CD4-positive, alpha-beta T cell (primary cell): ENCODE measurements at regions not wholly inside any gene's neighbourhood (a gene's known extent, or its start where the extent isn't known, plus 50 kb on each side); places are given as distances from the start of the nearest gene placed in this dataset.

Experiments used
- ATAC-seq: fragments of 200-7000 bp; cut with Tn5 transposase; one replicate; pipeline ENCODE4 v1.10.0; 2022; ENCODE audit warnings: mild to moderate bottlenecking; ENCODE audit not compliant: poor library complexity
- CTCF ChIA-PET: fragments of 350-600 bp; sonication (Branson Sonifier 250); formaldehyde crosslinking; loops from one replicate; lab custom pipeline; 2021; ENCODE audit warnings: antibody characterized with exemption, inconsistent platforms; lab: Charles Lee
- POLR2A ChIA-PET: fragments of 350-600 bp; sonication (Branson Sonifier 250); formaldehyde crosslinking; loops from one replicate; lab custom pipeline; 2021; ENCODE audit warnings: antibody characterized with exemption, inconsistent platforms; lab: Charles Lee
- DNase-seq, 14 experiments: peaks; one replicate each; pipeline ENCODE4 v3.0.0-alpha.2; 2013 to 2020; ENCODE audit warnings: mixed read lengths in 2 of 14
- H3K27ac ChIP-seq, 2 donors: one replicate each; pipeline versions ENCODE4 v1.5.1 to v1.7.0; 2013; ENCODE audit warnings: low read length in 2 of 2, low read depth in 1 of 2, mild to moderate bottlenecking in 1 of 2
- H3K27me3 ChIP-seq, 2 experiments: 1 replicate in 1 of 2; 2 replicates in 1 of 2; pipeline versions ENCODE4 v1.6.1 to v1.7.0; 2013; ENCODE audit warnings: low read length in 2 of 2, control low read depth in 1 of 2, mild to moderate bottlenecking in 1 of 2, moderate library complexity in 1 of 2; ENCODE audit not compliant: insufficient read depth in 2 of 2, control insufficient read depth in 1 of 2
- H3K36me3 ChIP-seq: one replicate; pipeline ENCODE4 v1.6.1; 2013; ENCODE audit warnings: low read length, control low read depth; ENCODE audit not compliant: insufficient read depth
- H3K4me1 ChIP-seq: one replicate; pipeline ENCODE4 v1.6.1; 2013; ENCODE audit warnings: low read length, control low read depth; ENCODE audit not compliant: insufficient read depth
- H3K4me3 ChIP-seq: one replicate; pipeline ENCODE4 v1.5.1; 2013; ENCODE audit warnings: mild to moderate bottlenecking, low read length, moderate library complexity
- H3K9me3 ChIP-seq, 2 experiments: 1 replicate in 1 of 2; 2 replicates in 1 of 2; pipeline versions ENCODE4 v1.6.1 to v1.7.0; 2013; ENCODE audit warnings: low read length in 2 of 2, mild to moderate bottlenecking in 2 of 2, control low read depth in 1 of 2, moderate library complexity in 1 of 2; ENCODE audit not compliant: control insufficient read depth in 1 of 2, insufficient read depth in 1 of 2
- H3K27ac Mint-ChIP-seq: one replicate; pipeline ENCODE4 v1.8.0; 2020; ENCODE audit warnings: mixed read lengths
- H3K27me3 Mint-ChIP-seq: one replicate; pipeline ENCODE4 v1.8.0; 2021; ENCODE audit warnings: mixed read lengths
- H3K36me3 Mint-ChIP-seq: one replicate; pipeline ENCODE4 v1.8.0; 2021; ENCODE audit warnings: low read depth, mixed read lengths
- H3K4me1 Mint-ChIP-seq: one replicate; pipeline ENCODE4 v1.8.0; 2021; ENCODE audit warnings: low read depth, mixed read lengths
- H3K4me3 Mint-ChIP-seq: one replicate; pipeline ENCODE4 v1.8.0; 2020; ENCODE audit warnings: mild to moderate bottlenecking, mixed read lengths
- H3K9me3 Mint-ChIP-seq: one replicate; pipeline ENCODE4 v1.8.0; 2020; ENCODE audit warnings: mixed read lengths
- intact Hi-C, 2 experiments: fragments of 100-400 bp; cut with DNase I in 1 of 2; cut with micrococcal nuclease in 1 of 2; formaldehyde crosslinking; loops; one replicate each; pipeline versions ENCODE4 v1.15.1 to v1.9.0; 2023 to 2025; cut with DNase I, micrococcal nuclease
- TF ChIP-seq, protein P1 (sequence below): fragments of 200-600 bp; IDR thresholded peaks from one replicate; pipeline ENCODE4 v1.8.0; 2022; ENCODE audit warnings: antibody characterized with exemption, mild to moderate bottlenecking

DNA sequence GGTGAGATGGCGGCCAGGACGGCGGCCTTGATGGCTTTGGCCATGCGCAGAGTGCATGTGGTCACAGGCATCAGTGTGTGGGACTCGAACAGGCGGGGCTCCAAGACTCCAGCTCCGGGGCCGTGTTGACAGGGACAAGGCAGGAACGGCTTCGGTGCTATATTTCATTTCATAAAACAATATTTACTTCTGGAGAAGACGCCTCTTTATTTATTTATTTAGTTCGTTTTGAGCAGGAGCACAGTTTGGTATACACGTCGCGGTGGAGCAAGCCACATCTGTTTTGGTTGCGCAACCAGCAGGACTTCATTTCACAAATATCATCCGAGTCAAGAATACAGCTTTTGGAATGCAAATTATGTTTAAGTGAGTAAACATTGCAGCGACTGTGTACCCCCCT, 166.7 kb upstream of the TSHZ3 start:
- peaks cover 10% of the 10 kb centered on the region for H3K27me3 Mint-ChIP-seq
- TF ChIP-seq, protein P1, sequence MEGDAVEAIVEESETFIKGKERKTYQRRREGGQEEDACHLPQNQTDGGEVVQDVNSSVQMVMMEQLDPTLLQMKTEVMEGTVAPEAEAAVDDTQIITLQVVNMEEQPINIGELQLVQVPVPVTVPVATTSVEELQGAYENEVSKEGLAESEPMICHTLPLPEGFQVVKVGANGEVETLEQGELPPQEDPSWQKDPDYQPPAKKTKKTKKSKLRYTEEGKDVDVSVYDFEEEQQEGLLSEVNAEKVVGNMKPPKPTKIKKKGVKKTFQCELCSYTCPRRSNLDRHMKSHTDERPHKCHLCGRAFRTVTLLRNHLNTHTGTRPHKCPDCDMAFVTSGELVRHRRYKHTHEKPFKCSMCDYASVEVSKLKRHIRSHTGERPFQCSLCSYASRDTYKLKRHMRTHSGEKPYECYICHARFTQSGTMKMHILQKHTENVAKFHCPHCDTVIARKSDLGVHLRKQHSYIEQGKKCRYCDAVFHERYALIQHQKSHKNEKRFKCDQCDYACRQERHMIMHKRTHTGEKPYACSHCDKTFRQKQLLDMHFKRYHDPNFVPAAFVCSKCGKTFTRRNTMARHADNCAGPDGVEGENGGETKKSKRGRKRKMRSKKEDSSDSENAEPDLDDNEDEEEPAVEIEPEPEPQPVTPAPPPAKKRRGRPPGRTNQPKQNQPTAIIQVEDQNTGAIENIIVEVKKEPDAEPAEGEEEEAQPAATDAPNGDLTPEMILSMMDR = no peak
- no peaks in the 10 kb centered on the region for H3K4me1 ChIP-seq
- intact Hi-C loops = no loop called here
- CTCF ChIA-PET = no interaction called here
- no peak for DNase-seq
- H3K9me3 Mint-ChIP-seq = peaks cover 2% of the 10 kb centered on the region
- H3K27me3 ChIP-seq = no peaks in the 10 kb centered on the region
- H3K4me1 Mint-ChIP-seq = no peaks in the 10 kb centered on the region
- H3K27ac ChIP-seq = no peak overlapping the region
- H3K4me3 ChIP-seq = no peak overlapping the region
- ATAC-seq = no peak
- H3K27ac Mint-ChIP-seq = no peak overlapping the region
- H3K36me3 Mint-ChIP-seq = no peaks in the 10 kb centered on the region
- no peak overlapping the region for H3K4me3 Mint-ChIP-seq
- H3K36me3 ChIP-seq = no peaks in the 10 kb centered on the region
- H3K9me3 ChIP-seq = peaks cover 7 to 18% of the 10 kb centered on the region in 2 experiments
- POLR2A ChIA-PET = no interaction called here

DNA sequence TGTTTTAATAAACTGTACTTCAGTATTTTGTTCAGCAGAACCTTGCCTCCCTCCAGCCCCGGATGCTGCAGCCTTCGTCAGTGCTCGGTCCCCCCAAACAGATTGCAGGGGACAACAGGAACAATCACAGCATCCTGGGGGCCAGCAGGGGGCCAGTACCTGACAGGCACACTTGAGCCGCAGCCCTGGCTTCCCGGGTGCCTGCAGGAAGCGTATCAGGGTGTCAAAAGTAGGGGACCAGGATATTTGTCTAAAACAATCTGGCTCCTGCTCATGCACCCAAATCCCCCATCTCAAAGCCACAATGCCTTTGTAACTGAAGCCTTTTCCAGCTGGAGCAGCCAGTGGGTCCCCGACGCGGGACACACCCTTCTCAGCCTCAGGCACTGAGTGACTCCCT, 167.5 kb upstream of the TSHZ3 start:
- H3K27ac Mint-ChIP-seq = no peak overlapping the region
- Histone ChIP-seq H3K27me3 (no peaks in the 10 kb centered on the region), H3K36me3 (no peaks in the 10 kb centered on the region), H3K4me1 (no peaks in the 10 kb centered on the region), H3K9me3 (peaks cover 7 to 18% of the 10 kb centered on the region in 2 experiments), H3K4me3 (no peak overlapping the region), H3K27ac (no peak overlapping the region)
- H3K4me3 Mint-ChIP-seq = no peak overlapping the region
- H3K4me1 Mint-ChIP-seq = no peaks in the 10 kb centered on the region
- DNase-seq (no peak), ATAC-seq (no peak)
- ChIA-PET CTCF (no interaction called here), POLR2A (no interaction called here)
- H3K9me3 Mint-ChIP-seq = peaks cover 7% of the 10 kb centered on the region
- no peaks in the 10 kb centered on the region for H3K36me3 Mint-ChIP-seq
- TF ChIP-seq, protein P1 = no peak
- intact Hi-C loops = no loop called here
- H3K27me3 Mint-ChIP-seq = peaks cover 2% of the 10 kb centered on the region

DNA sequence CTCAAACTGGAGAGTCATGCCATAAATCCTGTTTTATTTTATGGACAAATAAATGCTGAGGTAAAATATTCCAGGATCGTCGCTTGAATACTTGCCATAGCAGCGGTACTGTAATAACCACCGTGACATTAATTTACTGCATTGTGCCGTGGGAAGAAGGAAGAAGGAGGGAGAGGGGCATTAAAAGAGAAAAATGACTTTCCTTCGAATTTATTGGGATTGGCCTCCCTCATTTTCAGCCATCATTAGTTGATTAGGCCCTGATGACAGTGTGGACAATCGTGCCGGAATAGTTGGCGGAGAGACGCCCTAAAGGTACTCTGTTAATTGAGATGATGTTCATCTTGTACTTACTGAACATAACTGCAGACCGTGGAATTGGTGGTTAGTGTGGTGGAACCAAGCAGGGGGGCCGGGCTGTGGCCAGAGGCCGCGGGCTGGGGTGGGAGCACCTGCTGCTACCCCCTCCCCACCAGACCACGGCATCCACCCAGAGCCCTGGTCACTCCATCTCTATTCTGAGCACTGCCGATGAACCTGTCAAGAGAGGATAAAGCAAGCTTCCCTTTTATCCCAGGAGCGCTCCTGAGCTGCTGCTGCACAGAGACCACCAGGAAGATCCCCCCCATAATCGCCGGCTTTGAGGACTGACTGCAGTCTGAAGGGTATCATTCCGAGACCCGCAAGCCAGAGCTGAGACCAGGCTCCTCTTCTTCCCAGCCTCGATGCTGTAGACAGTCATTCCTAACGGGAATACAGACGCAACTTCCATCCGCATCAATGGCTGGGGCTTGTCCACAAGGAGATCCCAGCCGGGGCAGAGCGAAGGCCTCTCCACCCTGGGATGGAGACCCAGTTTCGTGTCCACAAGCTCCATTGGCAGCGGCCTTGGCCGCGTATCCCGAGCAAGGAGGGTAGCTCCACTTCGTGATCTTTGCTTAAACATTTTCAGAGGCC, 168.3 kb upstream of the TSHZ3 start:
- H3K27me3 ChIP-seq = no peaks in the 10 kb centered on the region
- Mint-ChIP-seq H3K4me1 (no peaks in the 10 kb centered on the region), H3K9me3 (peaks cover 11% of the 10 kb centered on the region), H3K36me3 (no peaks in the 10 kb centered on the region), H3K27ac (no peak overlapping the region), H3K27me3 (no peaks in the 10 kb centered on the region), H3K4me3 (no peak overlapping the region)
- CTCF ChIA-PET = no interaction called here
- H3K27ac ChIP-seq = no peak overlapping the region
- DNase-seq (no peak), ATAC-seq (no peak)
- no peaks in the 10 kb centered on the region for H3K4me1 ChIP-seq
- POLR2A ChIA-PET = no interaction called here
- TF ChIP-seq, protein P1 = no peak
- peaks cover 7 to 18% of the 10 kb centered on the region in 2 experiments for H3K9me3 ChIP-seq
- H3K4me3 ChIP-seq = no peak overlapping the region
- no peaks in the 10 kb centered on the region for H3K36me3 ChIP-seq
- intact Hi-C loops = no loop called here
